Peyer's patch (tissue), 4 donors: ENCODE measurements at regions not wholly inside any gene's neighbourhood (a gene's known extent, or its start where the extent isn't known, plus 50 kb on each side); places are given as distances from the start of the nearest gene placed in this dataset.

ENCODE experiments used
- CTCF ChIP-seq, 6 experiments: fragments of 450-650 bp in 4 of 6; fragments of 200-600 bp in 2 of 6; sonication (generic) in 1 of 6; IDR thresholded peaks; one replicate each; pipeline ENCODE4 v1.5.1; 2017 to 2019; ENCODE audit warnings: antibody characterized with exemption in 6 of 6, mild to moderate bottlenecking in 3 of 6, moderate library complexity in 1 of 6
- POLR2A ChIP-seq, 2 donors: fragments of 450-650 bp; IDR thresholded peaks; one replicate each; pipeline ENCODE4 v1.5.1; 2017; ENCODE audit warnings: antibody characterized with exemption in 2 of 2, mild to moderate bottlenecking in 2 of 2, moderate library complexity in 2 of 2

- TF ChIP-seq CTCF (IDR thresholded peaks at IDR 0.05) = no peak
- TF ChIP-seq POLR2A (IDR thresholded peaks at IDR 0.05) = no peak
These were observed 883.0 kb upstream of the NR2F2 start for GRCh38 chr15:95447486-95447885.
